GM23338 (cell line): ENCODE measurements at regions not wholly inside any gene's neighbourhood (a gene's known extent, or its start where the extent isn't known, plus 50 kb on each side); places are given as distances from the start of the nearest gene placed in this dataset.
A peak's percentile ranks its signal among the peaks of the same experiment; 100 is the strongest.

Experiments
- ATAC-seq: fragments of 200-7000 bp; cut with Tn5 transposase; 3 replicates; pipeline ENCODE4 v1.9.1; 2020
- DNase-seq: peaks from one replicate; pipeline ENCODE4 v3.0.0-alpha.2; 2015; ENCODE audit warnings: low spot score
- H2AFZ ChIP-seq: fragments of 200-600 bp; sonication (generic); 2 replicates; pipeline ENCODE4 v1.8.0; 2016; ENCODE audit warnings: antibody characterized with exemption, mild to moderate bottlenecking, moderate library complexity
- H3F3A ChIP-seq: fragments of 200-600 bp; sonication (generic); replicated peaks from 2 replicates; pipeline ENCODE4 v1.8.0; 2017; ENCODE audit warnings: antibody characterized with exemption, mixed run types, low read depth
- H3K27ac ChIP-seq: fragments of 200-600 bp; sonication (generic); 2 replicates; pipeline ENCODE4 v1.6.1; 2016; ENCODE audit warnings: low read depth
- H3K27me3 ChIP-seq: fragments of 200-600 bp; sonication (generic); 2 replicates; pipeline ENCODE4 v1.8.0; 2016; ENCODE audit warnings: mild to moderate bottlenecking, mixed run types, moderate library complexity; ENCODE audit not compliant: insufficient read depth
- H3K36me3 ChIP-seq: fragments of 200-600 bp; sonication (generic); 2 replicates; pipeline ENCODE4 v1.8.0; 2016; ENCODE audit warnings: mild to moderate bottlenecking; ENCODE audit not compliant: insufficient read depth
- H3K4me1 ChIP-seq: fragments of 200-600 bp; sonication (generic); 2 replicates; pipeline ENCODE4 v1.8.0; 2016; ENCODE audit warnings: mild to moderate bottlenecking, moderate library complexity; ENCODE audit not compliant: insufficient read depth
- H3K4me2 ChIP-seq: fragments of 200-600 bp; sonication (generic); 2 replicates; pipeline ENCODE4 v1.7.1; 2017; ENCODE audit warnings: mixed run types
- H3K4me3 ChIP-seq: fragments of 200-600 bp; sonication (generic); 2 replicates; pipeline ENCODE4 v1.6.1; 2016; ENCODE audit warnings: mixed run types
- H3K79me2 ChIP-seq: fragments of 200-600 bp; sonication (generic); replicated peaks from 2 replicates; pipeline ENCODE4 v1.8.0; 2017; ENCODE audit warnings: mild to moderate bottlenecking; ENCODE audit not compliant: insufficient read depth
- H3K9me2 ChIP-seq: fragments of 200-600 bp; sonication (generic); 2 replicates; pipeline ENCODE4 v1.8.0; 2017; ENCODE audit not compliant: insufficient read depth
- H4K20me1 ChIP-seq: fragments of 200-600 bp; sonication (generic); replicated peaks from 2 replicates; pipeline ENCODE4 v1.8.0; 2017; ENCODE audit warnings: mild to moderate bottlenecking; ENCODE audit not compliant: insufficient read depth
- H3K27ac Mint-ChIP-seq: 2 replicates; pipeline ENCODE4 v1.8.0; 2020; ENCODE audit warnings: inconsistent platforms, mild to moderate bottlenecking, moderate library complexity, mixed read lengths
- H3K27me3 Mint-ChIP-seq: 3 replicates; pipeline ENCODE4 v1.8.0; 2022; ENCODE audit warnings: low read depth, mild to moderate bottlenecking, moderate library complexity, mixed read lengths, inconsistent platforms; ENCODE audit not compliant: insufficient read depth, poor library complexity
- H3K36me3 Mint-ChIP-seq: 3 replicates; pipeline ENCODE4 v1.8.0; 2021; ENCODE audit warnings: low read depth, mild to moderate bottlenecking, inconsistent platforms, moderate library complexity, mixed read lengths
- H3K4me1 Mint-ChIP-seq: 3 replicates; pipeline ENCODE4 v1.8.0; 2020; ENCODE audit warnings: mild to moderate bottlenecking, inconsistent platforms, mixed read lengths
- H3K4me3 Mint-ChIP-seq: 3 replicates; pipeline ENCODE4 v1.8.0; 2021; ENCODE audit warnings: moderate library complexity, mild to moderate bottlenecking, inconsistent platforms, mixed read lengths
- H3K9me3 Mint-ChIP-seq: 3 replicates; pipeline ENCODE4 v1.8.0; 2020; ENCODE audit warnings: moderate library complexity, mild to moderate bottlenecking, inconsistent platforms, mixed read lengths
- CREB1 ChIP-seq: fragments of 250-450 bp; sonication (Bioruptor Pico); IDR thresholded peaks from 2 replicates; pipeline ENCODE4 v1.5.0; 2020; ENCODE audit warnings: low read depth, mild to moderate bottlenecking, moderate library complexity
- CTCF ChIP-seq, 2 experiments: fragments of 200-600 bp in 1 of 2; sonication (generic) in 1 of 2; conservative IDR thresholded peaks; 2 replicates each; pipeline versions ENCODE4 v1.5.1 to v1.6.1; 2016 to 2017; ENCODE audit warnings: antibody characterized with exemption in 2 of 2, low read depth in 2 of 2, mild to moderate bottlenecking in 2 of 2, moderate library complexity in 1 of 2
- ETS1 ChIP-seq: IDR thresholded peaks from 2 replicates; pipeline ENCODE4 v1.6.1; 2016; ENCODE audit warnings: antibody characterized with exemption
- EZH2 ChIP-seq: fragments of 200-600 bp; sonication (generic); IDR thresholded peaks from one replicate; pipeline ENCODE4 v1.8.0; 2017; ENCODE audit warnings: antibody characterized with exemption, mild to moderate bottlenecking, low read depth; ENCODE audit not compliant: unreplicated experiment
- EZH2phosphoT487 ChIP-seq: fragments of 200-600 bp; sonication (generic); IDR thresholded peaks from one replicate; pipeline ENCODE4 v1.8.1; 2018; ENCODE audit warnings: antibody characterized with exemption; ENCODE audit not compliant: unreplicated experiment
- JUNB ChIP-seq: IDR thresholded peaks from one replicate; pipeline ENCODE4 v1.6.1; 2016; ENCODE audit warnings: antibody characterized with exemption; ENCODE audit not compliant: unreplicated experiment
- NANOG ChIP-seq: IDR thresholded peaks from 2 replicates; pipeline ENCODE4 v1.6.1; 2016; ENCODE audit warnings: antibody characterized with exemption, borderline replicate concordance
- POLR2AphosphoS5 ChIP-seq: IDR thresholded peaks from 2 replicates; pipeline ENCODE4 v1.6.1; 2016; ENCODE audit warnings: antibody characterized with exemption, low read depth
- REST ChIP-seq: IDR thresholded peaks from one replicate; pipeline ENCODE4 v1.6.1; 2018; ENCODE audit warnings: antibody characterized with exemption; ENCODE audit not compliant: unreplicated experiment
- STAT1 ChIP-seq: IDR thresholded peaks from one replicate; pipeline ENCODE4 v1.6.1; 2016; ENCODE audit warnings: antibody characterized with exemption; ENCODE audit not compliant: unreplicated experiment
- ZNF114 ChIP-seq: fragments of 250-450 bp; sonication (Bioruptor Pico); IDR thresholded peaks from 2 replicates; pipeline ENCODE4 v1.5.0; 2020; ENCODE audit warnings: mild to moderate bottlenecking, moderate library complexity
- ZNF331 ChIP-seq: fragments of 250-450 bp; sonication (Bioruptor Pico); IDR thresholded peaks from 2 replicates; pipeline ENCODE4 v1.5.0; 2020; ENCODE audit warnings: low read depth, mild to moderate bottlenecking, moderate library complexity
- ZNF462 ChIP-seq: fragments of 250-450 bp; sonication (Bioruptor Pico); IDR thresholded peaks from 2 replicates; pipeline ENCODE4 v1.5.0; 2020; ENCODE audit warnings: mild to moderate bottlenecking, moderate library complexity

GRCh38 chr6:40831381-40831780 is 207.6 kb downstream of the UNC5CL start:
- Histone ChIP-seq H3K4me1 (0 out of 2 replicates have a peak, but pooled peaks cover 5% of the 10 kb centered on the region), H3K27ac (no peak overlapping the region), H3K79me2 (no peaks in the 10 kb centered on the region), H3K4me3 (no peak overlapping the region), H3K4me2 (no peak overlapping the region), H3K9me2 (no peaks in the 10 kb centered on the region), H3F3A (no peaks in the 10 kb centered on the region), H4K20me1 (no peaks in the 10 kb centered on the region), H3K27me3 (no peaks in the 10 kb centered on the region), H2AFZ (peak overlapping the region; percentile 89; the same call in 1 of the 2 replicates), H3K36me3 (no peaks in the 10 kb centered on the region; the same call in 1 of the 2 replicates)
- ATAC-seq (no peak), DNase-seq (no peak)
- H3K9me3 Mint-ChIP-seq = no peaks in the 10 kb centered on the region
- no peak overlapping the region for H3K4me3 Mint-ChIP-seq
- no peaks in the 10 kb centered on the region for H3K27me3 Mint-ChIP-seq
- no peak overlapping the region for H3K27ac Mint-ChIP-seq
- peaks cover 12% of the 10 kb centered on the region; the same call in 2 of the 3 replicates for H3K4me1 Mint-ChIP-seq
- H3K36me3 Mint-ChIP-seq = no peaks in the 10 kb centered on the region
- TF ChIP-seq STAT1 (no peak), ZNF462 (no peak), JUNB (no peak), POLR2AphosphoS5 (no peak), EZH2phosphoT487 (no peak), ZNF331 (CRISPR knock-in tag) (no peak), EZH2 (no peak), NANOG (no peak), CREB1 (no peak), ETS1 (no peak), REST (no peak), CTCF (conservative IDR thresholded peaks at IDR 0.05; ENCODE audit: low read depth in 2 of 2) (no peak), ZNF114 (CRISPR knock-in tag) (no peak)
